ENCODE measurements at regions not wholly inside any gene's neighbourhood (a gene's known extent, or its start where the extent isn't known, plus 50 kb on each side); places are given as distances from the start of the nearest gene placed in this dataset.
"Not testable (repeated sequence)": the region's sequence is repeated elsewhere in the genome, so short reads cannot be mapped to it uniquely, and the experiment has no call there.

DNA sequence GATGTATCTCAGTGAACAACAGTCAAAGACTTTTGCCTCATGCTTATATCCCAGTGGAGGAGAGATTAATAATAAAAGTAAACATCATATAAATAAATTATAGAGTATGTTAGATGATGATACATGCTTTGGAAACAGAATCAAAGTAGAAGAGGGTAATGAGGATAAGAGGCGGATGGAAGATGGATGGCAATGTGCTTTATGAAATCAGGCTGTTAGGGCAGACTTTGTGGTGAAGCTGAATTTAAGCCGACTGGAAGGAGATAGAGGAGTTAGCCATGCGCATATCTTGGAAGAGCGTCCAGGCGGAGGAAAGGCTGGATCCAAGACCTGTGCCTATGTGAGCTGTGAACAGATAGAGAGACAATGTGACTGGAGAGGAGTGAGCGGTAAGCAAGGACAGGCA lies 74.9 kb upstream of the GUCY1A1 start:
- DNase-seq (ENCODE audit: low spot score) = no peak

DNA sequence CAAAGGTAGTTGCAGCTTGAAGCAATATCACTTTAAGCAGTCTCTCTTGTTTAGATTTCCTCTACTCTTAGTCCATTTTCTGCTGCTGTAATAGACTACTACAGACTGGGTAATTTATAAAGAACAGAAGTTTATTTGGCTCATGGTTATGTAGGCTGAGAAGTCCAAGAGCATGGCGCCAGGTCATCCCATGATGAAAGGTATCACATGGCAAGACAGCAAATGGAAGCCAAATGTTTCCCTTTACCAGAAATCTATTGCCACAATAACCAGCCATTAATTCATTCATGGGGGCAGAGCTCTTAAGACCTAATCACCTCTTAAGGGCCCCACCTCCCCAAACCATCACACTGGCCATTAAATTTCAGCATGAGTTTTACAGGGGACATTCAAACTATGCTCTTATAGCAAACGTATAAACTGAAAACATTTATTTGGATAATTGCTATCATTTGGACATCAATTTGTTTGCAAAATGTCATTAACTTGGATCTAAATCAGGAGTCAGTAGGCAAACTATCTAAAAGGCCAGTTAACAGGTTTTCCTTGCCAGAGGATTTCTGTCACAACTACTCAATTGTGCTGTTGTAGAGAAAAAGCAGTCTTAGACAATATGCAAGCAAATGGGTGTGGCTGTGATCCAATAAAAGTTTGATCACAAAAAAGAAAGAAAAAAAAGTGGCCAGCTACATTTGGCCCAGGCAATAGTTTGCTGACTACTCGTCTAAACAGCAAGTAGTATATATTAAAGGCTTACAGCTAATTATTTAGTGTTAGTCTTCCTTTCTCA lies 75.7 kb upstream of the GUCY1A1 start:
- no peak for DNase-seq (ENCODE audit: low spot score)

DNA sequence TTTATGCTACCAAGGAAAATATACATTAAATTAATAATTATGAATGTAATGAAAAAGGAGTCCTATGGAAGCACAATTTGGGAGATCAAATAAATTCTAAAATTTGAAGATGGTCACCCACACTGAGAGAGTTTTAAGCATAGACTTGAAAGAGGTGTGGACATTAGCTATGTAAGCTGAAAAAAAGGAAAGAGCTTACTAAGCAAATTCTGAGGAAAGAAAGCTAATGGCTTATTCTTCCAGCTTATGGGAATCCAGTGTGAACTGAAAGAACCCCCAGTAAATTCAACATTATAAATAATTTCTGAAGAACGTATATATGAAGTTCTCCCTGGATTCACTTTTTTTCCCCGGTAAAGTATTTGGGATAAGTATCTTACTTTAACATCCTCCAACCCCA lies 78.2 kb upstream of the GUCY1A1 start:
- DNase-seq (ENCODE audit: low spot score) = no peak

DNA sequence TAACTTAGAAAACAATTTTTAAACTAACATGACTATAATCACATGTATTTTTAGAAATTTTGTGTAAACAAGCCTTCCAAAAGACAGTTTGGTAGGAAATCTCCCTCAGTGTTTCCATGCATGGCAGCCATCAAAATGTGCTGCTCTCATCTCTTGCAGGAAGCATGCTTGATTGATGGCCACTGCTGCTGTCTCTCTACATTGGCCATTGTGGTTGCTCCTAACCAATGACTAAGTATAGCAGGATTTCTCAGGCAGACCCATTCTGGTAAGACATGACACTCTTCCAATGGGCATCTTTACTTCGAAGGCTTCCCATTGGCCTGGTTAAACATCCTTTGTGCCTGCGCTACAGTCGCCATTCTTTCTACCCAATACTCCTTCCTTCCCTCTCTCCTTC lies 78.9 kb upstream of the GUCY1A1 start:
- no peak for DNase-seq (ENCODE audit: low spot score)

DNA sequence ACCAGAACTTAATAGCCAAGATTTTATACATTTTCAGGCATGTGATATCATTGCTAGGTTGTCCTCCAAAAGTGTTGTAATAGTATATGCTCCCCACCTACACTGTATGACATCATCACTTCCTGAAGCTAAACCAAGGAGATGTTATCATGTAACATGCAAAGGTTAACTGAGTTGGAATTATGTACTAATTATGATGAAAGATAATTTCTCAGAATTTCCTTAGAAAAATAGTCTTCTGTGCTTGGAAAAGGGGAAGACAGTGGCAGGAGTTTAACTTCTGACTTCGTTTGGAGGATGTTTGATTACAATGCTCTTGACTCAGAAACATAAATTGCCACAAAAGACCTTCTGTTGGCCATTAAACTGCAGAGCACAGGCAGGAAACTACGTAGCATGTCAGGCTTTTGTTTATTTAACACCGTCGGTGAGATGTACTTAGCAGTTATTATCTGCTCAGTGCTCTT lies 83.6 kb upstream of the GUCY1A1 start:
- peak; percentile 5 for DNase-seq (ENCODE audit: low spot score)

DNA sequence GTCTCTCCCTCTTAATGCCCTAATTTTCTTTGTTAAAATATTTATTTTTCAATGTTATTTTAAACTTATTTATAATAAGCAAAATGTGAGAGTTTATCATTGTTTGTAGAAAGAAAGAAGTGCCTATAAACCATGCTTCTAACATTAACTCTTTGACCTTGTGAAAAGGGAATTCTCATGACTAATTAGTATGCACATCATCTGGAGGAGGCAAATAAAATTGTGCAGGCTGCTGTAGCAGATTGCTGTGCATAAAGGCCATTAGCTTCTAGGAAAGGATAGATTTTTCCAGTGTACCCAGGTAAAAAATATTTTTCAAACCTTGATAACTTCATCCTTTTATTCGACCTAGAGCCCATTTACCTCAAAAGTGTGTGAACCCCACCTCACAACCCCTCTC lies 84.6 kb upstream of the GUCY1A1 start:
- no peak for DNase-seq (ENCODE audit: low spot score)

DNA sequence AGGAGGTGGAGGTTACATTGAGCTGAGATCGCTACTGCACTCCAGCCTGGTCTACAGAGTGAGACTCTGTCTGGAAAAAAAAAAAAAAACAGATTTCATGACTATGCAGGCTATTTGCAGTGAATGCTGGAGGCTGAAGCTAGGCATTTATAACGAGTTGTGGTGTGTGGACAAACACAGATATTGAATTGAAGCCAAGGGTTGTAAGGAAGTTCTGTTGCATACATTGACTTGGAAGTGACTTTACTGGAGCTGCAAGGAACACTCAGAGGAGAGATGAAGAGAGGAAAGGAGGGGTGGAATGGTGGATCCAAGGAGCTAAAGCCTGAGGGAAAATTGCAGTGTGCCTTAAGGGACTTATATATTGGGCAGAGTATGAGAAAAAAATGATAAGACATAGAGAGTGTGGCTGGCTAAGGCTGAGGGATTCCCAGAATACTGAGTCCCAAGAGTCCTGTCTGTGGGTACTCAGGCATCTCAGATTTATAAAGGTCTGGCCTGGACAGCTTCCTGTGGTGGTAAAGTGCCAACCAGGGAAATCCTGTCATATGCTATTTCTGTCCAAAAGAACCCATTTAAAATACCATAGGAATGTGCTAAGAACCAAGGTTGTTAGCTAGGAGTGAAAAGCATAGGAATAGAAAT lies 87.8 kb upstream of the GUCY1A1 start:
- DNase-seq (ENCODE audit: low spot score) = no peak

DNA sequence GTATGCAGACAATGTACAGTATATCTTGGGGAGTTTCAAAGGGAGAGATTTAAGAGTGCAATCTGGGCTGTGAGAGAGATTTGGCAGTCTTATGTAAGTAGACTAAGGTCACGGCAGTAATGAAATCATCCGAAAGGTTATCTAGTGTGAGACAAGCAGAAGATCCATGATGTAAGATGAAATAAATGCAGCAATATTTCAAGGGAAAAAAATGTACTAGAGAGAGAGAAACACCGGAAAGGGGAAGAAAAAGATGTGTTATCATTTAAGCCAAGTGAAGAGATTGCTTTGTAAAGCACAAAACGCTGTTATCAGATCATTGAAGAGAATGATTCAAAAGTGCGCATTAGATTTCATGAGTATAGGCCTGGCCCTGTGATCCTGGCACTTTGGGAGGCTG lies 88.4 kb upstream of the GUCY1A1 start:
- DNase-seq (ENCODE audit: low spot score) = no peak

DNA sequence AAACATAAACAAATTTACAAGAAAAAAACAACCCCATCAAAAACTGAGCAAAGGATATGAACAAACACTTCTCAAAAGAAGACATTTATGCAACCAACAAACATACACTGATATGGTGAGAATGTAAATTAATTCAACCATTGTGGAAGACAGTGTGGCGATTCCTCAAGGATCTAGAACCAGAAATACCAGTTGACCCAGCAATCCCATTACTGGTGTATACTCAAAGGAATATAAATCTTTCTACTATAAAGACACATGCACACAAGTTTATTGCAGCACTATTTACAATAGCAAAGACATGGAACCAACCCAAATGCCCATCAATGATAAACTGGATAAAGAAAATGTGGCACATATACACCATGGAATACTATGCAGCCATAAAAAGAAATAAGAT lies 92.3 kb upstream of the GUCY1A1 start:
- DNase-seq (ENCODE audit: low spot score) = not testable (repeated sequence)

DNA sequence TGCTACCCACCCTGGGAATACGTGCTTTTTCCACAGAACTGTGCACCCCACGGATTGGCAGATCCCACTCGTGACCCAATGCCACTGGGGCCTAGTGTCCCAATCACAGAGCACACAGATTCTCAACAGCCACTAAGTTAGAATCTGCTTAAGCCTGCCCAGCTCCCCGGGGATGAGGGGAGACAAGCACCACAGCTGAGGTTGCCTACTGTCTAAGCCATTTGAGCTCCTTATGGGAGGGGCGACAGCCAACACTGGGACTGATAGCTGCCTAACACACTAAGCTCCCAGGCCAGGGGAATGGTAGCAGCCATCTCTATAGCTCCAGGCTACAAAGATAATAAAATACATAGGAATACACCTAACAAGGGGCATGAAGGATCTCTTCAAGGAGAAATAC lies 93.5 kb upstream of the GUCY1A1 start:
- no peak for DNase-seq (ENCODE audit: low spot score)

DNA sequence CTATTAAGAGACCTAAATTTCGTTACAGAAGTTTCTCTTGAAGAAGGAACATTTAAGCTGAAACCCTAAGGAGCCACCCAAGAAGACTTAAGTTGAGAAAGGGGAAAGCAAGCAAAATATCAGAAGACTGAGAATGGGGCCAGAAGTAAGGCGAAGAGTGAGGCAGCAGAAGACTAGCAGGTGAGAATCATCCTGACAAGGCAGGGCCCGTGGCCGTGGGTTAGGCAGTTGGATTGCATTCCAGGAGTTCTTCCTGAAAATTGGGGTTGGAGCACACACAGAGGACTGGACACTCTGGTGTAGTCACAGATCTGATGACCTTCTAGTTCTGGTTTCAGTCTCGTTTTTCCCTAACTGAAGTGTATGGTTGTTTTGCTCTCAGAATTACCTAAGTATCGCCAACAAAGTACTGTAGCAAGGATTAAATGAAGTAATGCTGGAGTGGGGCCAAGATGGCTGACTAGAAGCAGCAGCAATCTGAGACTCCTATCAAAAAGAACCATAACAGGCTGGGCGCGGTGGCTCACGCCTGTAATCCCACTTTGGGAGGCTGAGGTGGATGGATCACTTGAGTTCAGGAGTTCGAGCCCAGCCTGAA lies 94.4 kb upstream of the GUCY1A1 start:
- no peak for DNase-seq (ENCODE audit: low spot score)

DNA sequence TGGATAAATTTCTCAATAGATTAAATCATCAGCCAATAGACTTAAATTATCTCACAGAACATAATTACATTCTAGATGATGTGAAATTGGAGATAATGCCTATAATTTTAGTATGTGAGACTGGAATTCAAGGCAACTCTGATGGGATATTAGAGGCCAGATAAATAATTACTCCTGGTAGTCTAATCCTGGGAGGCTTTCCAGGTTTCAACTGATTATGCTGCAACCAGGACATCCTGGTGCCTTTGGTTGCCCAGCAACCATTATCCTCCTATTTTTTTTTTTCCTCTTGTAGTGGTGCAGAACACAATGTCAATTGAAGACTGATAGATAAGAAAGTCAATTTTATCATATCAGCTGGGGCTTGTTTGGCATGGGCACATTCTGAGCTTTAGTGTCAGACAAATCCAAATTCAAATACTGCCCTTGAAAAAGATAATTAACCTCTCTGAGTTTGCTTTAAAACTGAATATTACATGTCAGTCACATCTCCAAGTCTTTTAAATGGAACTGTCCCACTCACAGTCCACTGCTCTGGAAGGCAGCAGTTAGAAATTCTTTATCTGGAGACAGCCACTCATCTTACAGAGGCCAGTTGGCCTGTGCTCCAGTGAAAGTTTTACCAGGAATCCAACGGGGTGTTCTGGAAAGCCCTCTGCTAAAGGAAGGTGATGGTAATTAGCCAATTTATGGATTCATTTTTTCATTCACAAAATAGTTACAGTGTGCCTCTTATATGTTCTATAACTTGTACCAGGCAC lies 95.3 kb upstream of the GUCY1A1 start:
- DNase-seq (ENCODE audit: low spot score) = no peak

DNA sequence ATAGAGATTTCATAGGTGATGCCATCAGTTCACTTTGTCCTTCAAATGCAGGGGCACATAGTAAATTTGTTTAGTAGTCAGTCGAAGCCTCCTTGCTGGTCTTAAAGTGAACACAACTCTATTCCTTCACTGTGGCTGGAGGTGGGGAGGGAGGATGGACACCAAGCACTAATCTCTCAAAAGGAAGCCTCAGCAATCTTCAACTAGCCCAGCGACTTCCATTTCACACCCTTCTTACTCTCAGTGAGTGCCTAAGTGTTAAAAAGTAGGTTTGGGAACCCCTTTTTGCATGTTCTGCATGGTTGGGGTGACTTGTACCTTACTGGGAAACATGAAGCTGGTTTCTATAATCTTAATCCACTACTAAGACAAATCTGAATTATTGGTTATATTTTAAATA lies 96.0 kb upstream of the GUCY1A1 start:
- no peak for DNase-seq (ENCODE audit: low spot score)

DNA sequence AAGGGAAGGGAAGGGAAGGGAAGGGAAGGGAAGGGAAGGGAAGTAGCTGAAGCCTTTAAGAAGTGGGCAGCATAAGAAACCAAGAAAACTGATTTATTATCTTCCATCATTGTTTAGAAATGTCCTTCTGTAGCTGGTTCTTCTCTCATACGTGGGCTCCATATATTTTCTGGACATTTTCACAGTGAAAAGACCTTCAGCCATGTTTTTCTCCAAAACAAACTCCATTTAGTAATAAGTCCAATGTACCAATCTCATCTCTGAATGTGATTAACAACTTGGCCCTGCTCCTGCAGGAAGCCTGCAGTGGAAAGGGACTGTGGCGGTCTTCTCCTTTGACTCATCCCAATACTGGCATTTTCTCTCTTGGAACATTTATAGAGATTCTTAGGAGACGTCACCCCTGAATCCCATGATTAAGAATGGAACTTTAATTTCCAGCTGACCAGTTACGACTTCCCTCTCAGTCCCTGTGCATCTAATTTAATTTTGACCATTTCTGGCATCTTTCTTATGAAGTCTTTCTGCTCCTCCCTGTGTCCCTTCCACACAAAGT lies 96.6 kb upstream of the GUCY1A1 start:
- DNase-seq (ENCODE audit: low spot score) = no peak

DNA sequence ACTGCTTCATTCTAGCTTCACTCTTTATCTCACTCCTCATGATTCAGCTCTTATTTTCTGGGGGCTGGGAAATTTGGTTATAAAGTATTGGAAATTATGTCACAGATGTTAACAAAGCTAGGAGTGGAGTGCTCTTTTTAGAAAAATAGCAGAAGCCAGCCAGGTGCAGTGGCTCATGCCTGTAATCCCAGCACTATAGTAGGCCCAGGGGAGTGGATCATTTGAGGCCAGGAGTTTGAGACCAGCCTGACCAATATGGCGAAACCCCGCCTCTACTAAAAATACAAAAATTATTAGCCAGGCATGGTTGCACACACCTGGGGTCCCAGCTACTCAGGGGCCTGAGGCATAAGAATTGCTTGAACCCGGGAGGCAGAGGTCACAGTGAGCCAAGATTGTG lies 97.2 kb upstream of the GUCY1A1 start:
- DNase-seq (ENCODE audit: low spot score) = no peak

DNA sequence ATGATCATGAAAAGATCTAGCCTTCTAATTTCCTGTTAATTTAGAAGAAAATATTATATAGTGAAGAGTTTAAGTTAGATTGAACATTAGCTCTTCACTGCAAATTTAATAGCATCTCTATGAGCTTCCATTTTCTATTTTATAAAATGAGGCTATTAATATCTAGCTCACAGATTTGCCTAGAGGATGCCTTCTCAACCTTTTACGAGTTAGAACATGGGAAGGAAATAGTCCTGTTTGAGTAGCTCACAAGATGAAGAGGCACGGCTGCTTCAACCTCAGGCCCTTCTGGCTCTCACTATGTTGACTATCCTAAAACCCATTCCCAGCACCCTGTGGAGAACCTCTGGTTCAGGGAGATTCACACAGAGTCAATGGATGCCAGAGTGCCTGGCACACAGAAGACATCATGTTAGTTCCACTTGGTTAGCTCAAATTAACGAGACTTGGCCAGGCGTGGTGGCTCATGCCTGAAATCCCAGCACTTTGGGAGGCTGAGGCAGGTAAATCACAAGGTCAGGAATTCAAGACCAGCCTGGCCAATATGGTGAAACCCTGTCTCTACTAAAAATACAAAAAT lies 97.9 kb upstream of the GUCY1A1 start:
- DNase-seq (ENCODE audit: low spot score) = no peak

DNA sequence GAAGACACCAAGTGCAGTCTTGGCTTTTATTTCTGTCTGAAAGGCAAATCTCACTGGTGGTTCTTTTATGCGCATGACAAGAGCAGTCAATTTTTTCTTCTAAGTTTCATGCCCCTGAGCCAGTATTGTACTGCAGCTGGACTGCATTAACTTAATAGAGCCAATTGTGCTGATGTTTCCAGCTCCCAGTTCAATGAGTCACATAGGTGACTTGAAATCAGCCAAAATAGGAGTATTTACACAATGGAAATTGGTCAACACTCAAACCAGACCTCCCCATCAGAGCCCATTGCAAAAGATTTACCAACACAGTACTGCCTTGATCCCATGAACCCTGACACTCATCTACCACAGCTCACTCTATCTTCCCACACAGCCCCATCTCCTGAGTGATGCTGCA lies 100.3 kb upstream of the GUCY1A1 start:
- DNase-seq (ENCODE audit: low spot score) = no peak

DNA sequence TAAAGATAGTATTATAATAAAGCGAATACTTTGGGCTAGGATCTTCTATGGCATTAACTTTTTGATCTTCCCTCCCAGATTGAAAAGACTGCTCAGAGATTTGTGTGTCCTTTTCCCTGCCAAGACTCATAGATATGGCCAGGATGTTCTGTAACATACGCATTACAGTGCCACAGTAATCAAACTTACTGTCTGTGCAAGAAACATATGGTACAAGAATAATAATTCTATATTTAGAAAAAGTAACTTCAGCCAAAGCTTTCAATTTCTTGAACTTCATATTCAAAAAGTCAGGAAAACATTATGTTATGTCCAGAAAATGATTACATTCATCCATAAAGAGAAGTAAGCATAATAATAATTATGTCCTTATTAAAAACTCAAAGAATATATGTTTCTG lies 100.9 kb upstream of the GUCY1A1 start:
- DNase-seq (ENCODE audit: low spot score) = no peak

DNA sequence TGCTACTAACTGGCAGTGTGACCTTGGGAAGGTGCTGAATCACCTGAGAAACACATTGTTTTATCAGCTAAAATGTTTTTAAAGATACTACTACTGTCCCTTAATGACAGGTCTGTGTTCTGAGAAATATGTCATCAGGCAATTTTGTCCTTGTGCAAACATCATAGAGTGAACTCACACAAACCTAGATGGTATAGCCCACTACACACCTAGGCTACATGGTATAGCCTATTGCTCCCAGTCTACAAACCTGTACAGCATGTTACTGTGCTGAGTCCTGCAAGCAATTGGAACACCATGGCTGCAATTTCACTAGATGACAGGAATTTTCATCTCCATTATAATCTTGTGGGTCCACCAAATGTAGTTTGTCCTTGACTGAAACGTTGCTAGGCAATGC lies 101.3 kb upstream of the GUCY1A1 start:
- no peak for DNase-seq (ENCODE audit: low spot score)

DNA sequence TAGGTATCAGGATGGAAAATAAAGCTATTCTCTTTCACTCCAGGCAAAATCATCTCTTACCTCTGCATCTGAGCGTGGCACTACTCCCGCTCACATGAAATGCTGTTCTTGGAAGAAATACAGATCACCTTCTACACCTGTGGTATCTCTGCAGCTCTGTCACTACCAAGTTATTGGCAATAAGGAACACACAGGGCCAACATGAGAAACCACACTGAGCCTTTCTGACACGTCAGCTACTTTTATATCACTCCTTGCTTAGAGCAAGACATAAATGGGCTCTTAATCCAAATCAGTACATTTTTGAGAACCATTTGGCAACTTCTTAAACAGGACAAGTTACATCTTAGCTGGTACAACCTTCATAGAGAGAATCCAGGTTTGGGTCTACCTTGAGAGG lies 101.8 kb upstream of the GUCY1A1 start:
- DNase-seq (ENCODE audit: low spot score) = no peak

DNA sequence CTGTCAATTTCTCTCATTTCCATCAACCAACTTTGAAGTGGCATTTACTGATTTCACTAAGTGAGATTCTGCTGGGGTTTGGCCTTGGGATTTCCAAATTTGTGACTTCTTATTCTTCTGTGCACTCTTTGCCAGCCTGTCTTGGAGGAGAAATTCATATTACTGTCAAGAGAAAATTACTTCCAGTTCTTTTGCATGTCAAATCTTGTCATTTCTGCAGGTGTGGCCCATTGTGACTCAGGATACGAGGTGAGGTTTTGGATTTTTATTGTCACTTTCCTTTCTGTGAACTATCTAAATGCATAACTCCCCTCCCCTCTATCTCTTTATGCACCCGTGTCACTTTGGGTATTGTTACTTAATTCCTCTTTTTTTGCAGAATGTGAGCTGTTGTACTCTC lies 102.6 kb upstream of the GUCY1A1 start:
- no peak for DNase-seq (ENCODE audit: low spot score)

DNA sequence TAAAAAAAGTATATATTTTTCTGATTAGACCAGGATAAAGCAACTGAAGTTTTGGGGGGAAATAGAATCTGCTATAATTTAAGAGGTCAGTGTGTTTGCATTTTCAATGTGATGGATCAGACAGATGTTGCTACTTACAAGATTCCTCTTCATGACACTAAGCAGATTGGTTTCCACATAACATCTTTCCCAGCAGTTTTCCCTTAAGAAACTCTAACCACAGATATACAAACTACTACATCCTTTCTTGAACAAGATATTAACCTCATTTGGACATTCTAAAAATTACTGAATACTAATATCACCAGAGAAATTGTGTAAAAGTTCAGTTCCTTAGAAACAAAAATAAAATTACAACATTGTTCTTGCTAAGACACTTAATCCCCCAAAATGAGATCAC lies 106.7 kb upstream of the GUCY1A1 start:
- DNase-seq (ENCODE audit: low spot score) = no peak
